T-helper 2 cell treated with Interferon-gamma antibody and Interleukin-4, amounts not matched to agents 5 μg/mL and 100 μg/mL, for 36 hours (primary cell): ENCODE measurements at regions not wholly inside any gene's neighbourhood (a gene's known extent, or its start where the extent isn't known, plus 50 kb on each side); places are given as distances from the start of the nearest gene placed in this dataset.

Source experiments
- DNase-seq: peaks from one replicate; pipeline ENCODE4 v3.0.0; 2021; ENCODE audit warnings: low spot score
- H3K27ac Mint-ChIP-seq: one replicate; pipeline ENCODE4 v1.8.0; 2021; ENCODE audit warnings: mild to moderate bottlenecking, mixed read lengths
- H3K27me3 Mint-ChIP-seq: one replicate; pipeline ENCODE4 v1.8.0; 2021; ENCODE audit warnings: low read depth, mixed read lengths
- H3K36me3 Mint-ChIP-seq: one replicate; pipeline ENCODE4 v1.8.0; 2021; ENCODE audit warnings: low read depth, mixed read lengths
- H3K4me1 Mint-ChIP-seq: one replicate; pipeline ENCODE4 v1.8.0; 2021; ENCODE audit warnings: low read depth, mixed read lengths
- H3K4me3 Mint-ChIP-seq: one replicate; pipeline ENCODE4 v1.8.0; 2022; ENCODE audit warnings: mild to moderate bottlenecking, moderate library complexity, mixed read lengths
- H3K9me3 Mint-ChIP-seq: one replicate; pipeline ENCODE4 v1.8.0; 2021; ENCODE audit warnings: mixed read lengths

DNA sequence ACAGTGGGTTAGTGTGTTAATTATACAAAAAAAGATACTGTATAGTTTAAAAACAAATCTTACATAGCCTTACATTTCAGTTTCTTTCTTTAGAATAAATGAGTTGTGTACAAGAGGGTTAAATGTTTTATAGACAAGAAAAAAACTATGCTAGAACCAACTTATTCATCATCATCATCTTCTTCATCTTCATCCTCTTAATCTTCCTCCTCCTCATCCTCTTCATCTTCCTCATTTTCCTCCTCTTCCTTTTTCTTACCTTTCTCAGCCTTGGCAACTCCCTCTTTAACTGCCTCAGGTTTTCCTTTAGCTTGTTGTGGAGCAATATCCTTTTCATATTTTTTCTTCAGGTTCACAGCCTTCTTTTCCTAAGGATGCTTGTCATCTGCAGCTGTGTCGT, 53.7 kb downstream of the RPS12 start:
- Mint-ChIP-seq H3K9me3 (no peaks in the 10 kb centered on the region), H3K4me3 (no peak overlapping the region), H3K4me1 (no peaks in the 10 kb centered on the region), H3K27ac (no peak overlapping the region), H3K36me3 (no peaks in the 10 kb centered on the region), H3K27me3 (peaks cover 17% of the 10 kb centered on the region)
- no peak for DNase-seq

DNA sequence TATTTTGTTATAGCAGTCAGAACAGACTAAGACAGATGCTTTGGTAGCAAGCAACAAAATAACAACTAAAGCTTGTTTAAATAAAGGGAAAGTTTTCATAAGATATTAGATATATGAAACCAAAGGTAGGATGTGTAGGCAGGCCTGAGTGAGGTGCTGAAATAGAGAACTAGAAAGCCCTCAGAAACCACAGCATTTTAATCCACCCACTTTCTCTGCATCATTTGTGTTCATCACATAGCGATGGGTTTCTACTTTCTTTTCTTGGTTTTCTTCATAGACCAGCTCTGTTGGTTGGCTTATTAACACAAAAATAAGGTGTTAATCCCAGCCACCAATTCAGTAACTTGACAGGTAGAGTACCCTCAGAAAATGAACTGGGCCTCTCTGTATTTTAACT, 58.6 kb downstream of the RPS12 start:
- Mint-ChIP-seq H3K4me3 (no peak overlapping the region), H3K9me3 (peaks cover 7% of the 10 kb centered on the region), H3K27ac (no peak overlapping the region), H3K27me3 (peaks cover 18% of the 10 kb centered on the region), H3K36me3 (no peaks in the 10 kb centered on the region), H3K4me1 (no peaks in the 10 kb centered on the region)
- no peak for DNase-seq

DNA sequence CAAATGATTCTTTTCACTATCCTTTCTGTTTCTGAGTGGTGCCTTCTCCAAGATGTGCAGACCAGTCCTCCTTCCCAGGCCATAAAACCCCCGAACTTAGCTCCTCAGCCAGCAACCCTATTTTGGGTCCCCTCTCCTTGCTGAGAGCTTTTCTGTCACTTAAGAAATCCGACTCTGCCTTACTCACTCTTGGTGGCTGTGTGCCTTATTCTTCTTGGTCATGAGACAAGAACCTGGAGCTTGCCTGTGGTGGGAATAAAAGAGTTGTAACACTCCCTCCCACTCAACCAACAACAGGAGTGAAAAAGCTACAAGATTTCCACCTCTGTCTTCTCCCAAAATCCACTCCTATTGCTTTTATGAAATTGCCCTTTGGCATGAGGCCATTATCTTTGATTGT, 62.6 kb downstream of the RPS12 start:
- H3K27ac Mint-ChIP-seq, result no peak overlapping the region
- no peak overlapping the region for H3K4me3 Mint-ChIP-seq
- no peaks in the 10 kb centered on the region for H3K4me1 Mint-ChIP-seq
- peaks cover 10% of the 10 kb centered on the region for H3K27me3 Mint-ChIP-seq
- peaks cover 7% of the 10 kb centered on the region for H3K9me3 Mint-ChIP-seq
- no peaks in the 10 kb centered on the region for H3K36me3 Mint-ChIP-seq
- DNase-seq, result no peak

DNA sequence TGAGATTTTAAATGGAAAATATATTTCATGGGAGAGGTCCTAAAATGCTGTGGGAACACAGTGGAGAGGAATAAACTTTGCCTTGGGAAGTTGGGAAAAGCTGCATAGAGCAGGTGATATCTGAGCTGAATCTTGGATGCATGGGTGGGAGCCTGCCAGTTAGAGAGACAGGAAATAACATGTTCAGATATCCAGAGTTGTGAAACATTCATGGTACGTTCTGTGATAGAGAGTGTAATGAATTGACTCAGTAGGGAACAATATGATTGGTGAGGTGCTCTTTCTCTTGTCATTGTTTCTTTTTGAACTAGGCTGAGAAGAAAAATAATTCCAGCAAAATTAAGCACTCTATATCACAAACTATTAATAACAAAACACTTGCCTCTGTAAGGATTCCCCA, 72.8 kb downstream of the RPS12 start:
- H3K27ac Mint-ChIP-seq, result no peak overlapping the region
- peaks cover 5% of the 10 kb centered on the region for H3K4me1 Mint-ChIP-seq
- peaks cover 9% of the 10 kb centered on the region for H3K27me3 Mint-ChIP-seq
- H3K36me3 Mint-ChIP-seq, result no peaks in the 10 kb centered on the region
- H3K4me3 Mint-ChIP-seq, result no peak overlapping the region
- no peaks in the 10 kb centered on the region for H3K9me3 Mint-ChIP-seq
- DNase-seq, result no peak

DNA sequence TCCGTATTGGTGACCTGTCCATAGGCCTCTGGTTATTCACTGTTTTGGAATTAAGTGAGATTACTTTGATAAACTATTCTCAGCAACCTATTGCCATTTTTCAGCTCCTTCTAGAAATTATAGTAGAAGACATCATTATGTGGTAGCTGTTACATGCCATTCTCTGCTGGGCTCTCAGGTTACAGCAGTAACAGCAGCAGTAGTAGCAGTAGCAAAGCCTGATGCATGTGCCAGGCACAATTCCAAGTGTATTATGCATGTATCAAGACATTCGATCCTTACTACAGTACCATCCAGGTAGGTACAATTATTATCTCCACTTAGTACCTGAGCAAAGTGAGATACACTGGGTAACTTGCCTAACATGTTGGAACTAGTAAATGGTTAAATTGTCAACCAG, 74.3 kb downstream of the RPS12 start:
- Mint-ChIP-seq H3K27me3 (peaks cover 9% of the 10 kb centered on the region), H3K4me3 (no peak overlapping the region), H3K36me3 (no peaks in the 10 kb centered on the region), H3K9me3 (no peaks in the 10 kb centered on the region), H3K4me1 (peaks cover 5% of the 10 kb centered on the region), H3K27ac (no peak overlapping the region)
- DNase-seq, result no peak

DNA sequence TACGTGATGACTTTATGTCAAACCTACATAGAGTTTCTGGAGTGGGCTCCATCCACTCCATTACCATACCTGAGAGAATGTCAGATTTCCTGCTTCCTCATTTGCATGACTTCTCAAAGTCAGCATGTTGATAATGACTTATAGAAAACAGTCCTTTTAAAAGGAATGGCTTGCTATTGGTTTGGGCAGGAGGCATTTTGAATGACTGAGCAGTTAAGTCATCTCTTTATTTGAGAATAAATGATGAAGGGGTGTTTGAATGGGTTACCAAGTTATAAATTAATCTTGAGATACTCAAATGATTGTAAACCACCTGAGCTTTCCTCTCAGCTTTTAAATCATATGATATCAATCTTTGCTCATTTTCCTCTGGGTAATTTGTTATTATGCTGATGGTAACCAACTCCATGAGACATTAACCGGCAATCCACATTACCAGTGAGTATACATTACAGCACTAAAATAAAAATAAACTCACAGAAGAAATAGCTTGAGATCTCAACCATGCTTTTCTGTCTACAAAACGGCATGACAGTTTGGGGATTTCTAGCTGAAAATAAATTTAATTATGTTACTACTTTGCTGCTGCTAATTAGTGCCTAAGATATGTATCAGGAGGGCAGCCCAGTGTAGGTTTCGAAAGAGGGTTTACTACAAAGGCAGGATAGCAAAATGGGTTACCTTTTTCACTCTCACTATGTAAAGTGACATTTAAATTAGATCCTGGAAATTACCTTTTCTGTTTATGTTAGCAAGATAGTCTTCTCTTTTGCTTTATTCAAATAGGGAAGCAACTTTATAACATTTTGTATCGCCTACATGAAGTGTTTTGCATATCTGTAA, 78.8 kb downstream of the RPS12 start:
- Mint-ChIP-seq H3K27me3 (peaks cover 9% of the 10 kb centered on the region), H3K27ac (no peak overlapping the region)
- DNase-seq, result no peak

DNA sequence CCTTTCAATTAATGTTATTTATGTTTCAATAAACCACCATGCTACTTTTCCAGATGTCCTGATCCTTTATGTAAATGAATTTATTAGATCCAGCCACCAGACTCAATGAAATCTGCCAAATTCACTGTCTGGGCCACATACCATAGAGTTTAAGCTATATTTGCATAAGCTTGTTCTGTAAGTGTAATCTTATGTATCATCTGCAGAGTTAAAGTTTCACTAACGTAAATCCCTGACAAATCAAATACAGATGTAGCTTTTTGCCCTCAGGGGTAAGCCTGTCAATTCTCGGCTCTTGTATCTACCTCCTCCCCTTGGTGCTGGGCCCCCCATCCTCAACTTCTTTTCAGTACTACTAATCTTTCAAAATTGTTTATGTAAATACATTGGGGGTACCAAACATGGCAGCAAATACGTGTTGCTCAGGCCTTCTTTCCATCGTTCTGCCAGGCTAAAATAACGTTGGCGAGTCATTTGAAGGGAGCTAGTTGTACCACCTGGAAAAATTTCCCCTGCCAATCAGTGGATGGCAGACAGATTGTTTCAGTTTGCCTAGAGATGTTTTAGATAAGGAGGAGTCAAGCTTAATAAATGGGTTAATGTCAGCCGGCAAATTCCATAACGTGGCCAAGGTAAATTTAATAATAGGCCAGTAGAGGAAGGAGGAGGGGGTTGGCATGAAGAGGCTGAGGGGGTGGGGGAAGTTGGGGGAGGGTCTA, 79.6 kb downstream of the RPS12 start:
- Mint-ChIP-seq H3K9me3 (no peaks in the 10 kb centered on the region), H3K4me1 (no peaks in the 10 kb centered on the region)

More for the DNA sequence above, 78.8 kb downstream of the RPS12 start:
- no peak overlapping the region for H3K4me3 Mint-ChIP-seq
- no peaks in the 10 kb centered on the region for H3K9me3 Mint-ChIP-seq
- no peaks in the 10 kb centered on the region for H3K4me1 Mint-ChIP-seq
- no peaks in the 10 kb centered on the region for H3K36me3 Mint-ChIP-seq

DNA sequence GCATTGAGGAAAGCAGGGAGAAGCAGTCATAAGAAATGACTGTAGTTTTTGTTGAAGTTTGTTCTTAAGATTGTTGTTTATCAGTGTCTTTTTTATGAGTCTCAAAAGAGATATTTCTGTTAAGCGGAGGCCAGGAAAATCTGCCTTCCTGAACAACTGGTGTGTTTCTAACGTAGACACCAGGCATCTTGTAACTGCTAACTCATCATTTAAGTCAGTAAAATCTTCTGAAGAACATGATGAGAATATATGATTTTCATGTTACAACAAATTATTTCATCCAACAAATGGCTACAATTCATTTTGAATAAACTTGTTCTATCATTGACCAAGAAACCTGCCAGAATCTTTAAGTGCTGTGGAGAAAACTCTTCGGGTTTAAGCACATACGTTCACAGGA, 84.0 kb downstream of the RPS12 start:
- Mint-ChIP-seq H3K27me3 (peaks cover 5% of the 10 kb centered on the region), H3K9me3 (no peaks in the 10 kb centered on the region), H3K4me3 (no peak overlapping the region), H3K36me3 (no peaks in the 10 kb centered on the region), H3K27ac (no peak overlapping the region), H3K4me1 (no peaks in the 10 kb centered on the region)
- DNase-seq, result no peak

More for the DNA sequence above, 79.6 kb downstream of the RPS12 start:
- Mint-ChIP-seq H3K27me3 (peaks cover 7% of the 10 kb centered on the region), H3K27ac (no peak overlapping the region), H3K36me3 (no peaks in the 10 kb centered on the region), H3K4me3 (no peak overlapping the region)
- no peak for DNase-seq

DNA sequence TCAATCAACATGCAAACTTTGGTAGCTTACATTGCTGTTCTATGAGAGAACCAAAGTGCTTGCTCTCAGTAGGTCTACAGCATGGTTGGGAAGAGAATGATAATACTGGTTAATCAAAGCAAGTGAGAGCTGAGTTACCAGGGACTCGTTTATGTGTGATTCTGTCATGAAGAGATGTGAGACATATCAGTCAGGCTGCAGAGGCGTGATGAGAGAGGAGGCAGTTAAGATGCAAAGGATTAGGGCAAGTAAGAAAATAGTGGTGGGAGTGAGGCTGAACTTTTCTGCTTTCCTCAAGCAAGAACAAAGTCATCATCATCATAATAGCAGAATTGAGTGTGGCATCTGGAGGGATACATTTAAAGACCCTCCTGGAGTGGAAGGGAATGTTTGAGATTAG, 86.5 kb downstream of the RPS12 start:
- H3K4me3 Mint-ChIP-seq, result no peak overlapping the region
- H3K27ac Mint-ChIP-seq, result no peak overlapping the region
- no peaks in the 10 kb centered on the region for H3K4me1 Mint-ChIP-seq
- no peaks in the 10 kb centered on the region for H3K36me3 Mint-ChIP-seq
- DNase-seq, result no peak
- peaks cover 5% of the 10 kb centered on the region for H3K27me3 Mint-ChIP-seq
- no peaks in the 10 kb centered on the region for H3K9me3 Mint-ChIP-seq

DNA sequence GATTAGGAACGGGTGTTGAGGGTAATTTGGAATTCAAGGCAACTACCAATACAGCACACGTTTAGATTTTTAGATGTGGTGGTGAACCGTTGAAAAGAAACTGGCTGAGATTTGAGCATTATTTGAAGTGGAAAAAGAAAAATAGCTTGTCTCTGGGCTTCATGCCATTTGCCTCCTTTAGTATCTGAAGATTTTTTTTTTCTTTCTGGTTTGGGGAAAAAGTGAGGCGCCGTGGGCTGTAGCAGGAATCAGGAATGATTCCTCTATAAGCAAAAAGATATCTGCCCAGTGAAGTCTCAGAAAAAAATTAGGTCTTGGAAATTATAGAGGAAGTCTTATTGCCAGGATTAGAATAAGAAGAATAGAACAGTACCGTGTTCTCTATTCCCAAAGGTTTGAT, 88.5 kb downstream of the RPS12 start:
- H3K4me3 Mint-ChIP-seq, result no peak overlapping the region
- no peaks in the 10 kb centered on the region for H3K9me3 Mint-ChIP-seq
- no peaks in the 10 kb centered on the region for H3K4me1 Mint-ChIP-seq
- no peak for DNase-seq
- H3K27me3 Mint-ChIP-seq, result peaks cover 5% of the 10 kb centered on the region
- no peaks in the 10 kb centered on the region for H3K36me3 Mint-ChIP-seq
- H3K27ac Mint-ChIP-seq, result no peak overlapping the region

DNA sequence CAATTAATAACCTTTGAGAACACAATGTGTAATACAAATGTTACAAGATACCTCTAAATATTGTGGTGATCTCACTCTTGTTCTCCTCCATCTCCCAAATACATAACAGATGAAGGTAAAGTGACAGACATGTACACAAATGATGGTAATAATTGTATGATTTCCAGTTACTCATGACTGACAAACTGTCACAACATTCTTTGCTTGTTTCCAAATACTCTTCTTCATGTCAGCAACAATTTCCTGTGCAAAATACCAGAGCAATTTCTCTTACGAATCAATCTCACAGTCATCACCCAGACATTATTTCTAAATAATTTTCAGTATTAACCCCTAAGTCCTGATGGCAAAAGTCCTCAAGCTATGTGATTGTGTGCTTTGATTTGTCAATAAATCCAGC, 92.9 kb downstream of the RPS12 start:
- DNase-seq, result no peak
- Mint-ChIP-seq H3K4me3 (no peak overlapping the region), H3K4me1 (no peaks in the 10 kb centered on the region)

DNA sequence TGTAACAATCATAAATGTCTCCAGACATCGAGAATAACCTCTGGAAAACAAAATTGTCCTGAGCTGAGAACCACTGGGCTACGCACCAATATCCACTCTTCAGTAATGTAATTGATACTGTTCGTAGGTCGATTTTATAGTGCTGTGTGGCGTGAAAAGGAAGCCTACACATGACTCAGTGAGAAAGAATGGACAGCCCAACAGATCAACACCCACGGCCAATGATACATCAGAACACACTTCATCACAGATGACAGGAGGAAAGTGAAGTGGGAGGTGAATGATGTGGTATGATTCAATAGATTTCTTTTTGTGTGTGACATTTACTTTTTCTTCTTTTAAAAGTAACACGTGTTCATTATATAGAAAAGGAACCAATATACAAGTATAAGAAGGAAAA, 93.5 kb downstream of the RPS12 start:
- no peaks in the 10 kb centered on the region for H3K4me1 Mint-ChIP-seq
- H3K9me3 Mint-ChIP-seq, result no peaks in the 10 kb centered on the region
- no peaks in the 10 kb centered on the region for H3K27me3 Mint-ChIP-seq
- no peaks in the 10 kb centered on the region for H3K36me3 Mint-ChIP-seq
- DNase-seq, result no peak
- H3K4me3 Mint-ChIP-seq, result no peak overlapping the region
- no peak overlapping the region for H3K27ac Mint-ChIP-seq

More for the DNA sequence above, 92.9 kb downstream of the RPS12 start:
- H3K36me3 Mint-ChIP-seq, result no peaks in the 10 kb centered on the region
- H3K27me3 Mint-ChIP-seq, result no peaks in the 10 kb centered on the region
- no peak overlapping the region for H3K27ac Mint-ChIP-seq
- no peaks in the 10 kb centered on the region for H3K9me3 Mint-ChIP-seq

DNA sequence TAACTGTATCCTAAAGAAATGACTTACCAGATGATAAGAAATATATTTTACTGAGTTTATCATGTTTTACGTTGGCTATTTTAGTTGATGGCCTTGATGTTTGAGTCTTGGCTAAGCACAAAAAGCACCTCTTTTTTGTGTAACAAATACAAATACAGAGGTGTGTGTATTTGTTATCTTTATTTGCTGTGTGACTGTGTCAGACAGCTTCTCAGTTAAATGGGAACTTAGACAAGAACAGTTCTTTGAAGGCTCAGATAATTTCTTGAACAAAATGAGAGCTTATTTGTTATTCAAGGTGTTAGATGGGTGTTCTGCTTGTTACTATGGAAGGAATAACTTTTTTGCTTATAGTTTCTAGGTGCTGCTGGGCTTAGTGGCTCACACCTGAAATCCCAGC, 95.4 kb downstream of the RPS12 start:
- no peaks in the 10 kb centered on the region for H3K4me1 Mint-ChIP-seq
- DNase-seq, result no peak

DNA sequence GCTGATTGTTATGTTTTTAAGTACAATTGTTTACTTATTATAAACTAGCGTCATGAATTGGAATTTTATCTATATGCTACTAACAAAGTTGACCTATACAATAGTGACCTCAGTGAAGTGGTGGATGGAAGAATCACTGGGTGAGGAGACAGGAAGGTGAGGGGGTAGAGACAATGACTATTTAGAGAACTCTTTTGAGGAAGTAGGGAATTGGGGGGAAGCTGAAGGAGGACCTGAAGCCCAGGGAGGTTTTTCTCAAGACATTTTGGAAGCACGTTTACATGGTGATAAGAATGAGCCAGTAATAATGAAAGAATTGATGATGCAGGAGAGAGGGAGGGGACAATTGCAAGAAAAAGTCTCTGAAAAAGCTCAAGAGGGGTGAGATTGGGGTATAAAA, 96.4 kb downstream of the RPS12 start:
- no peaks in the 10 kb centered on the region for H3K36me3 Mint-ChIP-seq
- no peaks in the 10 kb centered on the region for H3K9me3 Mint-ChIP-seq
- H3K27ac Mint-ChIP-seq, result no peak overlapping the region
- no peak for DNase-seq
- no peaks in the 10 kb centered on the region for H3K4me1 Mint-ChIP-seq
- peaks cover 3% of the 10 kb centered on the region for H3K27me3 Mint-ChIP-seq
- H3K4me3 Mint-ChIP-seq, result no peak overlapping the region

More for the DNA sequence above, 95.4 kb downstream of the RPS12 start:
- no peaks in the 10 kb centered on the region for H3K9me3 Mint-ChIP-seq
- no peak overlapping the region for H3K4me3 Mint-ChIP-seq
- no peak overlapping the region for H3K27ac Mint-ChIP-seq
- no peaks in the 10 kb centered on the region for H3K36me3 Mint-ChIP-seq
- no peaks in the 10 kb centered on the region for H3K27me3 Mint-ChIP-seq
